ENCODE measurements at regions not wholly inside any gene's neighbourhood (a gene's known extent, or its start where the extent isn't known, plus 50 kb on each side); places are given as distances from the start of the nearest gene placed in this dataset.

- TF ChIP-seq CHD7 (IDR thresholded peaks at IDR 0.05; ENCODE audit: insufficient replicate concordance, low read length) (no peak), SIRT6 (IDR thresholded peaks at IDR 0.05; ENCODE audit: low read length) (no peak), SP1 (IDR thresholded peaks at IDR 0.05; ENCODE audit: low read depth, low read length) (no peak), GABPA (IDR thresholded peaks at IDR 0.05; ENCODE audit: borderline replicate concordance, insufficient read depth, low read length) (no peak), USF2 (IDR thresholded peaks at IDR 0.05; ENCODE audit: low read length) (no peak)
Measured at GRCh38 chr4:153945704-153946103, 156.8 kb upstream of the SFRP2 start (continued).

All from H1 (cell line).